ENCODE measurements at regions not wholly inside any gene's neighbourhood (a gene's known extent, or its start where the extent isn't known, plus 50 kb on each side); places are given as distances from the start of the nearest gene placed in this dataset.
"Not testable (repeated sequence)": the region's sequence is repeated elsewhere in the genome, so short reads cannot be mapped to it uniquely, and the experiment has no call there.

GRCh38 chr6:74488726-74489125 lies 717.1 kb downstream of the COL12A1 start:
- TF ChIP-seq EZH2phosphoT487, CTCF, EZH2 (IDR thresholded peaks at IDR 0.05): not testable (repeated sequence)
